Heart right ventricle (tissue), 16 donors: ENCODE measurements at regions not wholly inside any gene's neighbourhood (a gene's known extent, or its start where the extent isn't known, plus 50 kb on each side); places are given as distances from the start of the nearest gene placed in this dataset.
"Not testable (repeated sequence)": the region's sequence is repeated elsewhere in the genome, so short reads cannot be mapped to it uniquely, and the experiment has no call there.

Source experiments
- ATAC-seq, 8 donors: fragments of 200-7000 bp; cut with Tn5 transposase; one replicate each; pipeline ENCODE4 v1.9.1; 2020; ENCODE audit warnings: mild to moderate bottlenecking in 8 of 8, moderate library complexity in 8 of 8, moderate number of reproducible peaks in 1 of 8
- DNase-seq, 2 donors: peaks; one replicate each; pipeline ENCODE4 v3.0.0-alpha.2; 2020
- H3K27ac ChIP-seq, 10 donors: fragments of 200-600 bp; sonication (generic) in 2 of 10; one replicate each; pipeline versions ENCODE4 v1.5.0 to v1.8.0; 2020 to 2022; ENCODE audit warnings: mild to moderate bottlenecking in 3 of 10
- H3K27me3 ChIP-seq, 7 donors: fragments of 200-600 bp; one replicate each; pipeline ENCODE4 v1.8.0; 2021 to 2022; ENCODE audit warnings: mild to moderate bottlenecking in 2 of 7
- H3K36me3 ChIP-seq, 9 donors: fragments of 200-600 bp; sonication (generic) in 1 of 9; one replicate each; pipeline versions ENCODE4 v1.5.0 to v1.8.0; 2020 to 2022; ENCODE audit warnings: mild to moderate bottlenecking in 2 of 9
- H3K4me1 ChIP-seq, 9 donors: fragments of 200-600 bp; sonication (generic) in 1 of 9; one replicate each; pipeline versions ENCODE4 v1.5.0 to v1.8.0; 2020 to 2022; ENCODE audit warnings: mild to moderate bottlenecking in 4 of 9
- H3K4me3 ChIP-seq, 10 donors: fragments of 200-600 bp; sonication (generic) in 2 of 10; one replicate each; pipeline versions ENCODE4 v1.5.0 to v1.8.0; 2020 to 2022; ENCODE audit warnings: mild to moderate bottlenecking in 7 of 10, moderate library complexity in 2 of 10
- H3K9me3 ChIP-seq, 11 donors: fragments of 200-600 bp in 10 of 11; sonication (generic) in 2 of 11; one replicate each; pipeline versions ENCODE4 v1.5.0 to v1.8.0; 2013 to 2022; ENCODE audit warnings: mild to moderate bottlenecking in 2 of 11, control low read depth in 1 of 11, moderate library complexity in 1 of 11
- WGBS, 2 donors: extraction: QIAGEN DNeasy Blood & Tissue Kit; methylation state at CpG; one replicate each; pipeline ENCODE4 v1.1.7; 2013; ENCODE audit warnings: inconsistent platforms in 1 of 2; 5-methylcytosine and 5-hydroxymethylcytosine counted together
- intact Hi-C, 10 donors: fragments of 100-400 bp; cut with DNase I; formaldehyde crosslinking; loops; one replicate each; pipeline versions ENCODE4 v1.11.1 to v1.14.2; 2022
- TF ChIP-seq, protein P1 (sequence below), 9 donors: fragments of 200-600 bp; sonication (generic) in 2 of 9; IDR thresholded peaks; one replicate each; pipeline versions ENCODE4 v1.5.0 to v1.8.0; 2021 to 2022; ENCODE audit warnings: antibody characterized with exemption in 9 of 9, mild to moderate bottlenecking in 5 of 9, moderate library complexity in 1 of 9
- donor health status: Arrhythmogenic right ventricular cardiomyopathy.
- donor health status: ischemic (EF 13 %, LVEDD 7.1; RV severe dilation, severe dysfunction).
- donor health status: healthy with polysubstance abuse.
- donor health status: DM: no; HTN: yes; CAD: no.
- donor health status: DM: no; HTN: no; CAD: no.
- donor health status: ischemic (EF 25% LVEDD 6.9; RV normal size, moderate dysfunction).
- donor health status: ischemic (EF 25% LVEDD 5.7; RV mildly dilated, moderate dysfunction).
- donor health status: healthy.
- donor health status: DM: yes; HTN: yes; CAD: no.
- donor health status: Ischemic cardiomyopathy.
- donor health status: ischemic (EF 35%, LVEDD 5.7; RV mildly dilated, moderate dysfunction).
- donor health status: nonischemic (EF 11% LVEDD 7.7; RV severe dilation, severe dysfunction).
- donor health status: DM: yes; HTN: yes; CAD: no.
- donor health status: PGD.
- donor health status: ischemic (EF 29% LVEDD 5.4; RV normal size, mild dysfunction).
- donor health status: nonischemic (EF 23%, LVEDD 6.1; RV moderate dilation, normal function).

DNA sequence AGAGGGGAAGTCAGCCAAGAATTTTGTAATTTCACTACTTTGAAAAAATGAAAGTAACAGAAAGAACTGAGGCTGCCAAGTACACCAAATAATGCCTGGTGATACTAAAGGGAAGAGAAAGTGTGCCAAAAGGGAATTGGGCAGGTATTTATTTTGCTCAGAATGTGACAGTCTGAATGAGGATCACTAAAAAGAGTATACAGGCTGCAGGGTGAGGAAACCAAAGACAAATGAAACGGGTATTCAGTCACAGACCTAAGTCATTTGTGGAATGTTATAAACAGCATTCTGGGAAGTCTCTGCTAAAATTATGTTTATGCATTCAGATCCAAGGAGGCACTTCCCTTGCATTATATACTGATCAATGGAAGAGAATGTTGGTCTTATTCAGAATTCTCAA is 418.6 kb upstream of the SLC39A10 start:
- Histone ChIP-seq H3K4me1 (no peaks in the 10 kb centered on the region), H3K36me3 (no peaks in the 10 kb centered on the region), H3K4me3 (no peak overlapping the region), H3K27ac (no peak overlapping the region), H3K9me3 (peaks cover 0 to 7% (median 0%) of the 10 kb centered on the region in 11 donors), H3K27me3 (no peaks in the 10 kb centered on the region)
- intact Hi-C loops, result no loop called here
- DNase-seq (no peak), ATAC-seq (no peak)
- 47 to 49% methylated on average over 1 of the region's 1 CpG for WGBS, 2 donors
- TF ChIP-seq, protein P1, sequence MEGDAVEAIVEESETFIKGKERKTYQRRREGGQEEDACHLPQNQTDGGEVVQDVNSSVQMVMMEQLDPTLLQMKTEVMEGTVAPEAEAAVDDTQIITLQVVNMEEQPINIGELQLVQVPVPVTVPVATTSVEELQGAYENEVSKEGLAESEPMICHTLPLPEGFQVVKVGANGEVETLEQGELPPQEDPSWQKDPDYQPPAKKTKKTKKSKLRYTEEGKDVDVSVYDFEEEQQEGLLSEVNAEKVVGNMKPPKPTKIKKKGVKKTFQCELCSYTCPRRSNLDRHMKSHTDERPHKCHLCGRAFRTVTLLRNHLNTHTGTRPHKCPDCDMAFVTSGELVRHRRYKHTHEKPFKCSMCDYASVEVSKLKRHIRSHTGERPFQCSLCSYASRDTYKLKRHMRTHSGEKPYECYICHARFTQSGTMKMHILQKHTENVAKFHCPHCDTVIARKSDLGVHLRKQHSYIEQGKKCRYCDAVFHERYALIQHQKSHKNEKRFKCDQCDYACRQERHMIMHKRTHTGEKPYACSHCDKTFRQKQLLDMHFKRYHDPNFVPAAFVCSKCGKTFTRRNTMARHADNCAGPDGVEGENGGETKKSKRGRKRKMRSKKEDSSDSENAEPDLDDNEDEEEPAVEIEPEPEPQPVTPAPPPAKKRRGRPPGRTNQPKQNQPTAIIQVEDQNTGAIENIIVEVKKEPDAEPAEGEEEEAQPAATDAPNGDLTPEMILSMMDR (IDR thresholded peaks at IDR 0.05), result no peak

DNA sequence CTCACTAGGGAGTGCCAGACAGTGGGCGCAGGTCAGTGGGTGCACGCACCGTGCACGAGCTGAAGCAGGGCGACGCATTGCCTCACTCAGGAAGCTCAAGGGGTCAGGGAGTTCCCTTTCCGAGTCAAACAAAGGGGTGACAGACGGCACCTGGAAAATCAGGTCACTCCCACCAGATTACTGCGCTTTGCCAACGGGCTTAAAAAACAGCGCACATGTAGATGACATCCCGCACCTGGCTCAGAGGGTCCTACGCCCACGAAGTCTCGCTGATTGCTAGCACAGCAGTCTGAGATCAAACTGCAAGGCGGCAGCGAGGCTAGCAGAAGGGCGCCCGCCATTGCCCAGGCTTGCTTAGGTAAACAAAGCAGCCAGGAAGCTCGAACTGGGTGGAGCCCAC is 428.5 kb upstream of the SLC39A10 start:
- DNase-seq, intact Hi-C loops, H3K4me1 ChIP-seq, H3K36me3 ChIP-seq, H3K27ac ChIP-seq, H3K27me3 ChIP-seq, ATAC-seq, H3K4me3 ChIP-seq: not testable (repeated sequence)
- 92 to 93% methylated on average over 20 of the region's 20 CpGs for WGBS, 2 donors
- H3K9me3 ChIP-seq, result peaks cover 0 to 11% (median 0%) of the 10 kb centered on the region in 11 donors

DNA sequence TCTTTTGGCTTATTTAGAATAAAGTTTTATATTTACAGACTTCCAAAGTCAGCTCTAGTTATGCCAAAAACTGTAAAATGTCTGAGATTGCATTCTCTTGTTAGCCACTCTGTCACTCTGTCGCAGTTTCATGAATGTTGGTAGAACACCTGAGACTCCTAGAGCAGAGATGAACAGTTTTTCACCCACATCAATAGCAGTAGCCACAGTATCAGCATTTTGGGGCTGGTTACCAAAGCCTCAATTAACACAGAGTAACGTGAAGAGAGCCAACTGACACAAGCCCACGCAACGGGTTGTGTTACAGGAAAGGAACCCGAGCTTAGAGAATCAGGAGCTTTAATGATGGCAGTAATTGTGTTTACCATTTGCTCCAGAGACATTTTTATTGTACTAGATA is 443.0 kb upstream of the SLC39A10 start:
- intact Hi-C loops, result no loop called here
- H3K4me1 ChIP-seq, result no peaks in the 10 kb centered on the region
- no peak overlapping the region for H3K27ac ChIP-seq
- no peak overlapping the region for H3K4me3 ChIP-seq
- ATAC-seq (no peak), DNase-seq (no peak)
- peaks cover 0 to 9% (median 0%) of the 10 kb centered on the region in 11 donors for H3K9me3 ChIP-seq
- 80 to 87% methylated on average over 5 of the region's 5 CpGs for WGBS, 2 donors
- TF ChIP-seq, protein P1 (IDR thresholded peaks at IDR 0.05), result no peak
- no peaks in the 10 kb centered on the region for H3K27me3 ChIP-seq
- H3K36me3 ChIP-seq, result no peaks in the 10 kb centered on the region

DNA sequence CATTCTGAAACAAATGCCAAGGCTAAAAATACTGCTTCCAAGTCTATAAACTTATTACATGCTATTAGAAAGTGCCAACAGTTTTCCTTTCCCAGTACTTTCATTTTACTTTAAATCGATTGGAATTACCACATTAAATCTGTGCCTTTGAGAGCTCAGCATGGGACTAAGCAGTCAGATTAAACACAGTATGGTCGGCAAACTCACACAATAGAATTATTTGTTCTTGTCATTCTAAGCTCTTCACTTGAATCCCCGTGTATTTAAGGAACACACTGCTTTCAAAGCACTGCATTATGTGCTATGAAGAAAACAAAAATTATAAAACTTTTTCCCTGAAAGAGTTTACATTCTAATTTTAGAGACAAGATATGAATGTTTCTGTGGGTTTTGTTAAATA is 444.4 kb upstream of the SLC39A10 start:
- TF ChIP-seq, protein P1 (IDR thresholded peaks at IDR 0.05), result no peak
- Histone ChIP-seq H3K4me3 (no peak overlapping the region), H3K27ac (no peak overlapping the region), H3K4me1 (no peaks in the 10 kb centered on the region), H3K27me3 (no peaks in the 10 kb centered on the region), H3K36me3 (no peaks in the 10 kb centered on the region), H3K9me3 (peaks cover 0 to 3% (median 0%) of the 10 kb centered on the region in 11 donors)
- intact Hi-C loops, result no loop called here
- no peak for DNase-seq
- no peak for ATAC-seq
- WGBS, 2 donors, result 57 to 62% methylated on average over 3 of the region's 3 CpGs

DNA sequence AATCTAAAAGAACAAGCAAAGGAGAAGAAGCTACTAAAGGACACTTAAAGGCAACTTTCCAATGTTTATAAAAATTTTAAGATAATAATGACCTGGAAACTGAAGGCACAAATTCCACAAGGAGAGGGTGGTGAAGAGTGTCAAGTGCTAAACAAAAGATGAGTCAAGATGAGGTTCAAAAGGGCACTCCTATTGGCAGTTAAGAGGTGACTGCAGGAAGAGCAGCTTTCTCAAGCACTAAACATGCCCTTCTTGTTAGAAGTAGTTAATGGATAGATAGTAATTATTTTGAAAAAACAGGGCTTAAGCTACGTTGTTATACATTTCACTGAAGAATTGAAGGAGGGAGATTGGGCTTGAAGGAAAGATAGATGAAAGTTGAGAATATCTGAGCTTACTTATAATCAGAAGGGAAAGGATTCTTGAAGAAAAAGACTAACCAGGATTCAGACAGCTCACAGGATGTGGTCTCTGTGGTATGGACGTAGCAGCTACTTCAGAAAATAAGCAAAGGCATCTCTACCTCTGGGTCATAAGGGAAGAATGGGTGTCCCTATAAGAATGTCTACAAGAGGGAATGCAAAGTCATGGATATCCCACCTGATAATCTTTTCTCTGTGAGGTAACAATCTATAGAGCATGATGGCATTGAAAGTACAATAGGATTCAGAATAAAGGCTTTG is 454.7 kb upstream of the SLC39A10 start:
- 34 to 43% methylated on average over 2 of the region's 2 CpGs for WGBS, 2 donors
- H3K27me3 ChIP-seq, result no peaks in the 10 kb centered on the region
- DNase-seq, result no peak

More for the DNA sequence above, 454.7 kb upstream of the SLC39A10 start:
- no peak for ATAC-seq
- H3K4me1 ChIP-seq, result no peaks in the 10 kb centered on the region
- H3K9me3 ChIP-seq, result no peaks in the 10 kb centered on the region
- H3K36me3 ChIP-seq, result no peaks in the 10 kb centered on the region
- no peak overlapping the region for H3K27ac ChIP-seq
- TF ChIP-seq, protein P1 (IDR thresholded peaks at IDR 0.05), result no peak
- intact Hi-C loops, result no loop called here
- H3K4me3 ChIP-seq, result no peak overlapping the region
